Cardiac fibroblast (primary cell): ENCODE measurements at regions not wholly inside any gene's neighbourhood (a gene's known extent, or its start where the extent isn't known, plus 50 kb on each side); places are given as distances from the start of the nearest gene placed in this dataset.

Source experiments
- DNase-seq, 2 donors: peaks; one replicate each; pipeline versions ENCODE4 v3.0.0 to v3.0.0-alpha.2; 2010; ENCODE audit warnings: low read depth in 2 of 2
- H3K4me3 ChIP-seq, 2 donors: replicated peaks in 1 of 2; 1 replicate in 1 of 2; 2 replicates in 1 of 2; pipeline ENCODE4 v1.5.1; 2011; ENCODE audit warnings: low read depth in 2 of 2, low read length in 2 of 2, mild to moderate bottlenecking in 2 of 2, moderate library complexity in 1 of 2
- CTCF ChIP-seq: IDR thresholded peaks from one replicate; pipeline ENCODE4 v1.5.1; 2011; ENCODE audit warnings: low read depth, mild to moderate bottlenecking, low read length, inconsistent platforms

- peak; percentile 61 to 79 for DNase-seq
- TF ChIP-seq CTCF: no peak
- H3K4me3 ChIP-seq: no peak overlapping the region
Observed at GRCh38 chr13:90448466-90449037, 898.9 kb upstream of the MIR17HG start.

- TF ChIP-seq CTCF: no peak
- DNase-seq: no peak
- no peak overlapping the region for H3K4me3 ChIP-seq
Observed at GRCh38 chr13:90453342-90453741, 894.1 kb upstream of the MIR17HG start.

- no peak for TF ChIP-seq CTCF
- no peak for DNase-seq
- H3K4me3 ChIP-seq: no peak overlapping the region
Observed at GRCh38 chr13:90454002-90454636, 893.4 kb upstream of the MIR17HG start.

GRCh38 chr13:90455067-90455466 lies 892.4 kb upstream of the MIR17HG start:
- TF ChIP-seq CTCF: no peak
- no peak overlapping the region for H3K4me3 ChIP-seq
- no peak for DNase-seq

GRCh38 chr13:90455823-90456222 lies 891.7 kb upstream of the MIR17HG start:
- H3K4me3 ChIP-seq: no peak overlapping the region
- DNase-seq: peak in 1 of 2 donors; percentile 29
- no peak for TF ChIP-seq CTCF

GRCh38 chr13:90461398-90461797 lies 886.1 kb upstream of the MIR17HG start:
- DNase-seq: no peak
- TF ChIP-seq CTCF: no peak
- no peak overlapping the region for H3K4me3 ChIP-seq

GRCh38 chr13:90477216-90477615 lies 870.3 kb upstream of the MIR17HG start:
- TF ChIP-seq CTCF: no peak
- H3K4me3 ChIP-seq: no peak overlapping the region
- DNase-seq: peak in 1 of 2 donors; percentile 9
